Small intestine (tissue), 7 donors: ENCODE measurements at regions not wholly inside any gene's neighbourhood (a gene's known extent, or its start where the extent isn't known, plus 50 kb on each side); places are given as distances from the start of the nearest gene placed in this dataset.

Source experiments
- DNase-seq, 2 donors: peaks; one replicate each; pipeline versions ENCODE4 v3.0.0 to v3.0.0-alpha.2; 2013
- FAIRE-seq: peaks from 2 replicates; lab custom pipeline; 2012; peaks lifted over from hg19 to GRCh38; lab: Jason Lieb, UNC
- H3K27ac ChIP-seq, 3 donors: one replicate each; pipeline ENCODE4 v1.5.1; 2013; ENCODE audit warnings: low read length in 2 of 3, mild to moderate bottlenecking in 2 of 3, control low read depth in 1 of 3, inconsistent platforms in 1 of 3, low read depth in 1 of 3, moderate library complexity in 1 of 3
- H3K27me3 ChIP-seq, 3 donors: one replicate each; pipeline ENCODE4 v1.6.1; 2013; ENCODE audit warnings: low read length in 3 of 3, inconsistent platforms in 1 of 3; ENCODE audit not compliant: control insufficient read depth in 3 of 3, insufficient read depth in 3 of 3
- H3K36me3 ChIP-seq, 3 donors: one replicate each; pipeline ENCODE4 v1.6.1; 2013; ENCODE audit warnings: low read length in 3 of 3, inconsistent platforms in 1 of 3, low read depth in 1 of 3, mild to moderate bottlenecking in 1 of 3, moderate library complexity in 1 of 3; ENCODE audit not compliant: control insufficient read depth in 3 of 3, insufficient read depth in 2 of 3
- H3K4me1 ChIP-seq, 3 donors: one replicate each; pipeline ENCODE4 v1.6.1; 2013; ENCODE audit warnings: low read length in 2 of 3, inconsistent platforms in 1 of 3, low read depth in 1 of 3, mild to moderate bottlenecking in 1 of 3, moderate library complexity in 1 of 3; ENCODE audit not compliant: control insufficient read depth in 3 of 3, insufficient read depth in 2 of 3
- H3K4me3 ChIP-seq, 3 donors: one replicate each; pipeline ENCODE4 v1.5.1; 2013; ENCODE audit warnings: low read length in 3 of 3, control low read depth in 1 of 3, inconsistent platforms in 1 of 3, low read depth in 1 of 3, mild to moderate bottlenecking in 1 of 3, moderate library complexity in 1 of 3
- H3K9me3 ChIP-seq, 2 donors: one replicate each; pipeline ENCODE4 v1.6.1; 2013; ENCODE audit warnings: low read depth in 1 of 2, low read length in 1 of 2; ENCODE audit not compliant: control insufficient read depth in 2 of 2, insufficient read depth in 1 of 2
- WGBS, 3 donors: extraction: QIAGEN DNeasy Blood & Tissue Kit; methylation state at CpG; one replicate each; pipeline ENCODE4 v1.1.7; 2013; 5-methylcytosine and 5-hydroxymethylcytosine counted together
- donor health status: healthy with polysubstance abuse.
- donor health status: control.
- donor health status: control.
- donor health status: Bipolar disorder and iron deficiency.
- donor health status: healthy.

DNA sequence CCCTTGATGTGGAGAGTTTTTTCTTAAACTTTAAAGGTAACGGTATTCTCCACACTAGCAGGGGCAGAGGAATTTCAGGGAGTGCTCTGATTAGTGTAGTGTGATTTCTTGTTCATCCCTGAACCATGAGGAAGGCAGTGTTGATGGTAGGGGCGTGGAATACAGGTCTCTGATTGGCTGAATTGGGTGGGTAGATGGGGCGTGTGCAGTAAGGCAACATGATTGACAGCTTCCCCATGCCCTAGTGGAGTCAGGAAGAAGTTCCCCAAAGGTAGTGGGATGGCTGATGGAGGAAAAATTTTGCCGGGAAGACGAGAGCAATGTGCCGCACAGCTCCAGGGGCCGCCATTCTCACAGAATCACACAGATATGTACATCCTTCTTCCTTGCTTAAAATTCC is 97.4 kb upstream of the SALL4 start:
- DNase-seq: no peak
- WGBS, 3 donors: 91 to 93% (median 91%) methylated on average over 7 of the region's 7 CpGs
- H3K9me3 ChIP-seq: no peaks in the 10 kb centered on the region
- FAIRE-seq: no peak
- no peaks in the 10 kb centered on the region for H3K4me1 ChIP-seq
- no peak overlapping the region for H3K27ac ChIP-seq
- H3K27me3 ChIP-seq: no peaks in the 10 kb centered on the region
- H3K4me3 ChIP-seq: no peak overlapping the region
- H3K36me3 ChIP-seq: no peaks in the 10 kb centered on the region

DNA sequence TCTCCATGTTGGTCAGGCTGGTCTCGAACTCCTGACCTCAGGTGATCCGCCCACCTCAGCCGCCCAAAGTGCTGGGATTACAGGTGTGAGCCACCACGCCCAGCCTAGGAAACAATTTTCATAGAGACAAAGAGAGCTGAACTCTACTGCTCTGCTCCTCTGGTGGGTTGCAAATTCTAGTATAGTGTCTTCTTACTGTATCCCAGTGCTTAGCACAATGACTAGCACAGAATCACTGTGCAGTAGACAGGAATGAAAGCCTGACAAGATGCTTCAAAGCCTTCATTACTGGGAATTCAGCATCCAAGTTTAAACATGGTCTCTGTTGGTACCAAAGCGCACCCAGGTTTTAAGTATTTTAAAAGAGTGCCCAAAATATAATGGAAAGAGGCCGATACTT is 96.5 kb upstream of the SALL4 start:
- no peaks in the 10 kb centered on the region for H3K4me1 ChIP-seq
- WGBS, 3 donors: 95 to 97% (median 96%) methylated on average over 6 of the region's 6 CpGs
- H3K4me3 ChIP-seq: no peak overlapping the region
- FAIRE-seq (no peak), DNase-seq (no peak)
- H3K36me3 ChIP-seq: no peaks in the 10 kb centered on the region
- H3K9me3 ChIP-seq: no peaks in the 10 kb centered on the region
- no peak overlapping the region for H3K27ac ChIP-seq
- H3K27me3 ChIP-seq: no peaks in the 10 kb centered on the region

DNA sequence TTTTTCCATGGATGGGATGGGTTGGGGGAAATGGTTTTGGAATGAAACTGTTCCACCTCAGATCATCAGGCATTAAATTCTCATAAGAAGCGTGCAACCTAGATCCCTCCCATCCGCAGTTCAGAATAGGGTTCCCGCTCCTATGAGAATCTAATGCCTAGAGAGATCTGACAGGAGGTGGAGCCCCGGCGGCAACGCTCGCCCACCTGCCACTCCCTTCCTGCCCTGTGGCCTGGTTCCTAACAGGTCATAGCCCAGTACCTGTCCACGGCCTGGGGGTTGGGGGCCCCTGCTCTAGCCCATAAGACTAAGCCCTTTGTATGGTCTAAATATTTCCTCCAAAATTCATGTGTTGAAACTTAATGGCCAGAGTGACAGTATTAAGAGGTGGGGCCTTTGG is 92.3 kb upstream of the SALL4 start:
- H3K27ac ChIP-seq: no peak overlapping the region
- no peaks in the 10 kb centered on the region for H3K36me3 ChIP-seq
- no peaks in the 10 kb centered on the region for H3K27me3 ChIP-seq
- no peak for DNase-seq
- WGBS, 3 donors: 61 to 84% (median 67%) methylated on average over 8 of the region's 8 CpGs
- no peak overlapping the region for H3K4me3 ChIP-seq
- no peaks in the 10 kb centered on the region for H3K4me1 ChIP-seq
- H3K9me3 ChIP-seq: no peaks in the 10 kb centered on the region
- FAIRE-seq: no peak

DNA sequence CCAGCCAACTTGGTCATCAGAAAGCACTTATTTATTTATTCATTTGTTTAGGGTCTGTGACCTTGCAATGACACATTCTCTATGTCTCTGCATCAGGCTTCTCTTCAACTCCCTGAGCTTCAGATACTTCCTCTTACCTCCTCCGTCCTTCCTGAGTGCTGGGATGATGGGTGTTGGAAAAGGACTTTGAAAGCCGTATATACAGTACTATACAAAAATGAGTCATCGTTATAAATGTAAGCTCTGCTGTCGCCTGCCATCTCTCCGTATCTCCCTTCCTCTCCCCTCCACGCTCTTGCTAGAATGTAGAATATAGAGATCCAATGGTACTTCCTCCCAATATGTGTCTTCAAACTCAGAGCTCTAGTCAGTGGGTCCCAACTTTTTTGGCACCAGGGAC is 91.9 kb upstream of the SALL4 start:
- DNase-seq (peak; percentile 23 to 47), FAIRE-seq (no peak)
- Histone ChIP-seq H3K4me3 (no peak overlapping the region), H3K27ac (no peak overlapping the region), H3K9me3 (no peaks in the 10 kb centered on the region), H3K27me3 (no peaks in the 10 kb centered on the region), H3K36me3 (no peaks in the 10 kb centered on the region), H3K4me1 (no peaks in the 10 kb centered on the region)
- 27 to 66% (median 44%) methylated on average over 6 of the region's 6 CpGs for WGBS, 3 donors

DNA sequence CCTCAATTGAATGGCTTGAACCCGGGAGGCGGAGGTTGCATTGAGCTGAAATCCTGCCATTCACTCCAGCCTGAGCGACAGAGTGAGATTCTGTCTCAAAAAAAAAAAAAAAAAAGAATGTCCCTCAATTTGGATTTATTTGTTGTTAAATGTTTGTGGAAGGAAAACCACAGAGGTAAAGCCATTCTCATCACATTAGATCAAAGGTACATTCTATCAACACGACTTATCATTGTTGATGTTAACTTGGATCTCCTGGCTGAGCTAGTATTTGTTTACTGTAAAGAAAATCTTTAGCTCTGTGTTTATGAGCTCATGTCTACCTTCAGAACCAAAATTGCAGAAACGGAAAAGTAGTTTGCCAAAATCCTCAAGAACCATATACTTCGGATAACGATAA is 91.4 kb upstream of the SALL4 start:
- Histone ChIP-seq H3K4me3 (no peak overlapping the region), H3K4me1 (no peaks in the 10 kb centered on the region), H3K9me3 (no peaks in the 10 kb centered on the region), H3K36me3 (no peaks in the 10 kb centered on the region), H3K27ac (no peak overlapping the region), H3K27me3 (no peaks in the 10 kb centered on the region)
- WGBS, 3 donors: 62 to 75% (median 70%) methylated on average over 7 of the region's 7 CpGs
- DNase-seq: no peak
- FAIRE-seq: no peak

DNA sequence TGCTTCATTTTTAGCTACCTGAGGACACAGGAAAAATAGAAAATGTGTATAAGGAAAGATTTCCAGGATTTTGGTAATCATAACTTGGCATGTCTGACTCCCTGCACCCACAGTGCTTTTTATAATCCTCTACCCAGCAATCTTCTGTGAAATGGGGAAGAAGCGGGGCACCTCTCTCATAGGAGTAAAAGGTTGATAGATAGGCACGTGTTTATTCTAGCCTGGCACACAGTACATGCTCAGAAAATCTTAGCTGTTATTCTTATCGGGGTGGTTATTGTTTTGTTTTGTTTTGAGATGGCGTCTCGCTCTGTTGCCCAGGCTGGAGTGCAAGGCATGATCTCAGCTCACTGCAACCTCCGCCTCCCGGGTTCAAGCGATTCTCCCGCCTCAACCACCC is 87.7 kb upstream of the SALL4 start:
- Histone ChIP-seq H3K4me1 (no peaks in the 10 kb centered on the region), H3K27me3 (no peaks in the 10 kb centered on the region), H3K27ac (no peak overlapping the region), H3K9me3 (no peaks in the 10 kb centered on the region), H3K4me3 (no peak overlapping the region), H3K36me3 (no peaks in the 10 kb centered on the region)
- WGBS, 3 donors: 76 to 87% (median 78%) methylated on average over 9 of the region's 9 CpGs
- FAIRE-seq (no peak), DNase-seq (no peak)

DNA sequence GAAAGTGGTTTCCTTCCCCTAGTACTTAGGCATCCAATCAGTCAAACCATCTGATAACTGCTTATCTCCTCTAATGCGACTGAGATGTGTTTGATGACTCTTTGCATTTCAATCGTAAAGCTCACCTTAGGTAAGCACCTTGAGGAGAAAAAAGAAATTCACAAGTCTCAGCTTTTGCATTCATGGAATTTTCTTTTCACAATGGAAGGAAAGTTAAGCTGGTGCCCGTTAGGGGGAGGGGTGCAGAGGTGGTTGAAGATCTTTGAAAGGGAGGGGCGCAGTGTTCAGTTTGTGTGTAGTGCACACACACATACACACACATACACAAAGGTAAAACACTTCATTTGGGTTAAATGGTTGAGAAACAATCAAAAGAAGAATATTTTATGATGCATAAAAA is 87.1 kb upstream of the SALL4 start:
- WGBS, 3 donors: 26 to 49% (median 36%) methylated on average over 4 of the region's 4 CpGs
- FAIRE-seq (no peak), DNase-seq (no peak)
- no peaks in the 10 kb centered on the region for H3K4me1 ChIP-seq
- H3K36me3 ChIP-seq: no peaks in the 10 kb centered on the region
- no peak overlapping the region for H3K4me3 ChIP-seq
- H3K27ac ChIP-seq: no peak overlapping the region
- no peaks in the 10 kb centered on the region for H3K9me3 ChIP-seq
- H3K27me3 ChIP-seq: no peaks in the 10 kb centered on the region

DNA sequence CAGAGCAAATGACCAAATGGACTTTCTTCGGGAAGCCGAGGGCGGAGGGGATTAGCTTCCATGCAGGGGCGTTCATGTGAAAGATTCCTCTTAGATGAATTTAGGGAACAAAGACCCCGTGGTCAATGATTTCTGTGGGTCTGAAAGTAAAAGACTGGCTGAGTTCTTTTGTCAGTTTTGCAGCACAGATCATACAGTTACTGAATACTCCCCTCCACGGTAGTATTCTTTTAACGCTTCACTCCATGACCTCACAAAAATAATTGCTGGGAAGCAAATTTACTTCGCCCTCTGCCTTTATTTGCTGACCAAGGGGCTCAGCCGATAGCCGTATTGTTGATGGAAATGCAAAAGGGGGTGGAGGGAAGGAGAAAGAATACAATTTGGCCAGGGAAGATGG is 86.0 kb upstream of the SALL4 start:
- no peaks in the 10 kb centered on the region for H3K9me3 ChIP-seq
- DNase-seq: no peak
- no peak overlapping the region for H3K4me3 ChIP-seq
- H3K4me1 ChIP-seq: no peaks in the 10 kb centered on the region
- H3K36me3 ChIP-seq: no peaks in the 10 kb centered on the region
- no peak overlapping the region for H3K27ac ChIP-seq
- FAIRE-seq: no peak
- no peaks in the 10 kb centered on the region for H3K27me3 ChIP-seq
- 78 to 80% (median 79%) methylated on average over 10 of the region's 10 CpGs for WGBS, 3 donors

DNA sequence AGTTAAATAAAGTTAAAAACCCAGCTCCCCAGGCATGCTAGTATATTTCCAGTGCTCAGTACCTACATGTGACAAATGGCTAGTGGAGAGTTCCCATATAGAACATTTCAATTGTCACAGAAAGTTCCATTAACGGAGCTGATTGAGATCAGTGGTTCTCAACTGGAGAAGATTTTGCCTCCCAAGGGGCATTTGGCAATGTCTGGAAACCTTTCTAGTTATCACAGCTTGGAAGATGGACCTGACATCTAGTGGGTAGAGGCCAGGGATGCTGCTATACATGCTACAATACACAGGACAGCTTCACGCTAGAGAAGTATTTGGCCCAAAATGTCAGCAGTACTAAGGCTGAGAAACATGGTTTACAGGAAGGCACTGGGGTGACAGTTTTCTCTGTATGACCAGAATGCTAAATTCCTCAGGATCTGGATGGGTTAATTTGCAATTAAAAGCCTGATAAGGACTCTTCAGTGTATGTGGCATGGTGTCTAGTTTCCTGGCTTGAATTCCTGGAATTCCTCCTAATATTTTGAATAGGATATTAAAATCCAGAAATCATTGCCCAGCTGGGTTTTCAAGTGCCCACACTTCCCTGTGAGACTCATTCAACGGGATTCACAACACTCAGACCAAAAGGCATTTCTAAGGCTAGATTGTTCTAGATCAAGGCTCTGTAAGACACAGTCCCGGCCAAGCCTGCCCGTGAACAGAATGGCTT is 84.7 kb upstream of the SALL4 start:
- Histone ChIP-seq H3K4me3 (no peak overlapping the region), H3K36me3 (no peaks in the 10 kb centered on the region), H3K9me3 (no peaks in the 10 kb centered on the region), H3K4me1 (no peaks in the 10 kb centered on the region), H3K27me3 (no peaks in the 10 kb centered on the region), H3K27ac (no peak overlapping the region)
- DNase-seq (no peak), FAIRE-seq (no peak)
- 78 to 81% (median 79%) methylated on average over 5 of the region's 5 CpGs for WGBS, 3 donors
